Neuronal stem cell (in vitro differentiated cells): ENCODE measurements at regions not wholly inside any gene's neighbourhood (a gene's known extent, or its start where the extent isn't known, plus 50 kb on each side); places are given as distances from the start of the nearest gene placed in this dataset.
"Not testable (repeated sequence)": the region's sequence is repeated elsewhere in the genome, so short reads cannot be mapped to it uniquely, and the experiment has no call there.

Experiments
- DNase-seq: peaks from one replicate; pipeline ENCODE4 v3.0.0-alpha.2; 2013; ENCODE audit warnings: low spot score
- H2AFZ ChIP-seq: one replicate; pipeline ENCODE4 v1.6.1; 2013; ENCODE audit warnings: mild to moderate bottlenecking, low read length, inconsistent platforms
- H2AK5ac ChIP-seq: 2 replicates; pipeline ENCODE4 v1.6.1; 2013; ENCODE audit warnings: low read depth, mild to moderate bottlenecking, inconsistent platforms, low read length, moderate library complexity, mixed read lengths
- H2BK120ac ChIP-seq: 2 replicates; pipeline ENCODE4 v1.6.1; 2013; ENCODE audit warnings: low read depth, mild to moderate bottlenecking, inconsistent platforms, low read length, moderate library complexity, mixed read lengths
- H2BK12ac ChIP-seq: one replicate; pipeline ENCODE4 v1.6.1; 2013; ENCODE audit warnings: low read length, inconsistent platforms
- H2BK15ac ChIP-seq: 2 replicates; pipeline ENCODE4 v1.6.1; 2013; ENCODE audit warnings: mild to moderate bottlenecking, low read length, inconsistent platforms, mixed read lengths
- H2BK5ac ChIP-seq: one replicate; pipeline ENCODE4 v1.6.1; 2013; ENCODE audit warnings: inconsistent platforms, mild to moderate bottlenecking, low read length, moderate library complexity
- H3K14ac ChIP-seq: one replicate; pipeline ENCODE4 v1.6.1; 2013; ENCODE audit warnings: low read length, inconsistent platforms
- H3K18ac ChIP-seq: 2 replicates; pipeline ENCODE4 v1.6.1; 2013; ENCODE audit warnings: low read length, inconsistent platforms
- H3K23ac ChIP-seq: 2 replicates; pipeline ENCODE4 v1.6.1; 2013; ENCODE audit warnings: low read depth, mild to moderate bottlenecking, mixed read lengths, low read length, inconsistent platforms; ENCODE audit not compliant: poor library complexity
- H3K27ac ChIP-seq: replicated peaks from 3 replicates; pipeline ENCODE4 v1.5.1; 2013; ENCODE audit warnings: low read length, inconsistent platforms
- H3K27me3 ChIP-seq, 3 experiments: 2 replicates each; pipeline ENCODE4 v1.6.1; 2013; ENCODE audit warnings: low read length in 3 of 3, mild to moderate bottlenecking in 2 of 3, inconsistent platforms in 1 of 3, low read depth in 1 of 3, mixed read lengths in 1 of 3, moderate library complexity in 1 of 3; ENCODE audit not compliant: control insufficient read depth in 3 of 3, insufficient read depth in 3 of 3
- H3K36me3 ChIP-seq, 2 donors: replicated peaks in 1 of 2; 2 replicates each; pipeline ENCODE4 v1.6.1; 2013; ENCODE audit warnings: low read length in 2 of 2; ENCODE audit not compliant: control insufficient read depth in 2 of 2, insufficient read depth in 2 of 2
- H3K4ac ChIP-seq: 2 replicates; pipeline ENCODE4 v1.6.1; 2013; ENCODE audit warnings: inconsistent platforms, mild to moderate bottlenecking, low read length, moderate library complexity
- H3K4me1 ChIP-seq, 2 donors: 1 replicate in 1 of 2; 2 replicates in 1 of 2; pipeline ENCODE4 v1.6.1; 2013; ENCODE audit warnings: low read length in 2 of 2, low read depth in 1 of 2; ENCODE audit not compliant: control insufficient read depth in 2 of 2, insufficient read depth in 1 of 2
- H3K4me2 ChIP-seq: one replicate; pipeline ENCODE4 v1.6.1; 2013; ENCODE audit warnings: mild to moderate bottlenecking, low read length, inconsistent platforms; ENCODE audit not compliant: insufficient read depth, poor library complexity, severe bottlenecking
- H3K4me3 ChIP-seq, 2 donors: 2 replicates each; pipeline ENCODE4 v1.5.1; 2013; ENCODE audit warnings: low read length in 2 of 2, mild to moderate bottlenecking in 2 of 2, inconsistent platforms in 1 of 2, moderate library complexity in 1 of 2
- H3K79me1 ChIP-seq: one replicate; pipeline ENCODE4 v1.6.1; 2013; ENCODE audit warnings: low read depth, mild to moderate bottlenecking, inconsistent platforms, low read length, moderate library complexity
- H3K9ac ChIP-seq: one replicate; pipeline ENCODE4 v1.6.1; 2013; ENCODE audit warnings: mild to moderate bottlenecking, low read depth, low read length, inconsistent platforms; ENCODE audit not compliant: poor library complexity
- H3K9me3 ChIP-seq, 2 donors: replicated peaks in 1 of 2; 2 replicates each; pipeline versions ENCODE3 to v1.6.1; 2013; ENCODE audit warnings: low read length in 2 of 2, mild to moderate bottlenecking in 2 of 2, inconsistent platforms in 1 of 2, low read depth in 1 of 2, mixed read lengths in 1 of 2, moderate library complexity in 1 of 2; ENCODE audit not compliant: control insufficient read depth in 2 of 2, insufficient read depth in 1 of 2
- H4K8ac ChIP-seq: one replicate; pipeline ENCODE4 v1.6.1; 2013; ENCODE audit warnings: low read depth, mild to moderate bottlenecking, inconsistent platforms, low read length, moderate library complexity
- H4K91ac ChIP-seq: one replicate; pipeline ENCODE4 v1.6.1; 2013; ENCODE audit warnings: low read length, low read depth, mild to moderate bottlenecking, inconsistent platforms; ENCODE audit not compliant: poor library complexity
- WGBS, 2 donors: extraction: QIAGEN DNeasy Blood & Tissue Kit; methylation state at CpG; one replicate each; pipeline ENCODE4 v1.1.7; 2013; ENCODE audit warnings: missing lambda C conversion rate in 2 of 2, mixed read lengths in 1 of 2; ENCODE audit not compliant: insufficient read length in 2 of 2, insufficient replicate concordance in 1 of 2; ENCODE audit errors: extremely low coverage in 2 of 2; 5-methylcytosine and 5-hydroxymethylcytosine counted together

DNA sequence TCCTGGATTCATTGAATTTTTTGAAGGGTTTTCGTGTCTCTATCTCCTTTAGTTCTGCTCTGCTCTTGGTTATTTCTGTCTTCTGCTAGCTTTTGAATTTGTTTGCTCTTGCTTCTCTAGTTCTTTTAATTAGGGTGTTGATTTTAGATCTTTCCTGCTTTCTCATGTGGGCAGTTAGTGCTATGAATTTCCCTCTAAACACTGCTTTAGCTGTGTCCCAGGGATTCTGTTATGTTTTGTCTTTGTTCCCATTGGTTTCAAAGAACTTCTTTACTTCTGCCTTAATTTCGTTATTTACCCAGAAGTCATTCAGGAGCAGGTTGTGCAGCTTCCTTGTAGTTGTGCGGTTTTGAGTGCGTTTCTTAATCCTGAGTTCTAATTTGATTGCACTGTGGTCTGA lies 220.1 kb downstream of the UTRN start:
- H3K4me2 ChIP-seq, H4K91ac ChIP-seq, H3K27ac ChIP-seq, H3K36me3 ChIP-seq, H3K14ac ChIP-seq, H2AFZ ChIP-seq, H3K23ac ChIP-seq, H3K79me1 ChIP-seq, H3K4ac ChIP-seq, H2AK5ac ChIP-seq, H4K8ac ChIP-seq, H3K4me1 ChIP-seq, H2BK15ac ChIP-seq, DNase-seq, H3K9ac ChIP-seq, H3K4me3 ChIP-seq, H2BK12ac ChIP-seq, H2BK5ac ChIP-seq, H3K18ac ChIP-seq, H3K27me3 ChIP-seq, H2BK120ac ChIP-seq: not testable (repeated sequence)
- no CpG with 5 or more reads among the region's 4 CpGs for WGBS, 2 donors
- H3K9me3 ChIP-seq, result peaks cover 0 to 12% of the 10 kb centered on the region in 2 donors

DNA sequence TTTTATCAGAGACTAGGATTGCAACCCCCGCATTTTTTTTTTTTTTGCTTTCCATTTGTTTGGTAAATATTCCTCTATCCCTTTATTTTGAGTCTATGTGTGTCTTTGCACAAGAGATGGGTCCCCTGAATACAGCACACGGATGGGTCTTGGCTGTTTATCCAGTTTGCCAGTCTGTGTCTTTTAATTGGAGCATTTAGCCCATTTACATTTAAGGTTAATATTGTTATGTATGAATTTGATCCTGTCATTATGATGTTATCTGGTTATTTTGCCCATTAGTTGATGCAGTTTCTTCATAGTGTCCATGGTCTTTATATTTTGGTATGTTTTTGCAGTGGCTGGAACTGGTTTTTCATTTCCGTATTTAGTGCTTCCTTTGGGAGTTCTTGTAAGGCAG lies 220.9 kb downstream of the UTRN start:
- WGBS, 2 donors, result no CpG with 5 or more reads among the region's 3 CpGs
- not testable (repeated sequence) for H2BK5ac ChIP-seq, H4K8ac ChIP-seq, H2AK5ac ChIP-seq, H3K36me3 ChIP-seq, H3K4me2 ChIP-seq, H3K79me1 ChIP-seq, H2AFZ ChIP-seq, H3K4me1 ChIP-seq, H2BK120ac ChIP-seq, H2BK12ac ChIP-seq, H2BK15ac ChIP-seq, H4K91ac ChIP-seq, H3K14ac ChIP-seq, H3K23ac ChIP-seq, H3K27me3 ChIP-seq, H3K4ac ChIP-seq, DNase-seq, H3K9ac ChIP-seq, H3K4me3 ChIP-seq, H3K27ac ChIP-seq, H3K18ac ChIP-seq
- H3K9me3 ChIP-seq, result peaks cover 0 to 12% of the 10 kb centered on the region in 2 donors

DNA sequence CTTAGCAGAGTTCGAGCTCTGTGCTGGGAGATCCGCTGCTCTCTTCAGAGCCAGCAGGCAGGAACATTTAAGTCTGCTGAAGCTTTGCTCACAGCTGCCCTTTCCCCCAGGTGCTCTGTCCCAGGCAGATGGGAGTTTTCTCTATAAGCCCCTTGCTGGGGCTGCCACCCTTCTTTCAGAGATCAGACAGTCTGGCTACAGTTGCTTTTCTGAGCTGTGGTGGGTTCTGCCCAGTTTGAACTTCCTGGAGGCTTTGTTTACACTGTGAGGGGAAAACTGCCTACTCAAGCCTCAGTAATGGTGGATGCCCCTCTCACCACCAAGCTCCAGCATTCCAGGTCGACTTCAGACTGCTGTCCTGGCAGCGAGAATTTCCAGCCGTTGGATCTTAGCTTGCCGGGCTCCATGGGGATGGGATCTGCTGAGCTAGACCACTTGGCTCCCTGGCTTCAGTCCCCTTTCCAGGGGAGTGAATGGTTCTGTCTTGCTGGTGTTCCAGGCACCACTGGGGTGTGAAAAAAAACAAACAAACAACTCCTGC lies 222.7 kb downstream of the UTRN start:
- not testable (repeated sequence) for H3K23ac ChIP-seq, H3K4me1 ChIP-seq, H4K8ac ChIP-seq, H3K27ac ChIP-seq, H4K91ac ChIP-seq, H3K9me3 ChIP-seq, H3K18ac ChIP-seq, H2BK12ac ChIP-seq, H2AFZ ChIP-seq, H3K79me1 ChIP-seq, H3K9ac ChIP-seq, H2BK5ac ChIP-seq, H3K4ac ChIP-seq, H3K4me3 ChIP-seq, DNase-seq, H3K4me2 ChIP-seq, H3K36me3 ChIP-seq, H2AK5ac ChIP-seq, H2BK120ac ChIP-seq, H2BK15ac ChIP-seq, H3K27me3 ChIP-seq
- H3K14ac ChIP-seq, result peak overlapping the region; percentile 8
- no CpG with 5 or more reads among the region's 6 CpGs for WGBS, 2 donors

DNA sequence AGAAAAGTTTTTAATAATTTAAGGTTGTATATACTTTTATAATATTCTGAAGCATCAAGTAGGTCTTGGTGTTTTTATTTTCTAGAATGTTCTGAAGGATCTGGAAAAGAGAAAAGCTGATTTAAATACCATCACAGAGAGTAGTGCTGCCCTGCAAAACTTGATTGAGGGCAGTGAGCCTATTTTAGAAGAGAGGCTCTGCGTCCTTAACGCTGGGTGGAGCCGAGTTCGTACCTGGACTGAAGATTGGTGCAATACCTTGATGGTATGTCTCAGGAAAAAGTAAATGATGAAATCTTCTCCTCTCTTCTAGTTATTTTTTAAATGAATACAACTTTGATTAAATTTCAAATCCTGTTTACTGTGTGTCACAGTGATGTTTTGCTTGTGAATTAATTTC lies 225.7 kb downstream of the UTRN start:
- no peak overlapping the region for H2BK120ac ChIP-seq
- H2BK5ac ChIP-seq, result no peak overlapping the region
- H2BK15ac ChIP-seq, result no peak overlapping the region
- H4K8ac ChIP-seq, result no peak overlapping the region
- H3K27ac ChIP-seq, result no peak overlapping the region
- H3K23ac ChIP-seq, result no peak overlapping the region
- DNase-seq, result no peak
- no peak overlapping the region for H3K4ac ChIP-seq
- no peaks in the 10 kb centered on the region for H3K27me3 ChIP-seq
- H3K4me2 ChIP-seq, result no peak overlapping the region
- no peak overlapping the region for H3K4me3 ChIP-seq
- H3K36me3 ChIP-seq, result peaks cover 2 to 35% of the 10 kb centered on the region in 2 donors
- H3K18ac ChIP-seq, result no peak overlapping the region
- no peak overlapping the region for H3K9ac ChIP-seq
- no peak overlapping the region for H2BK12ac ChIP-seq
- H2AK5ac ChIP-seq, result no peak overlapping the region
- no peak overlapping the region for H3K14ac ChIP-seq
- no CpG with 5 or more reads among the region's 4 CpGs for WGBS, 2 donors
- H4K91ac ChIP-seq, result no peak overlapping the region
- H3K9me3 ChIP-seq, result peaks cover 1 to 3% of the 10 kb centered on the region in 2 donors
- H3K79me1 ChIP-seq, result no peaks in the 10 kb centered on the region
- H3K4me1 ChIP-seq, result no peaks in the 10 kb centered on the region
- no peak overlapping the region for H2AFZ ChIP-seq
